ENCODE measurements at regions not wholly inside any gene's neighbourhood (a gene's known extent, or its start where the extent isn't known, plus 50 kb on each side); places are given as distances from the start of the nearest gene placed in this dataset.

DNA sequence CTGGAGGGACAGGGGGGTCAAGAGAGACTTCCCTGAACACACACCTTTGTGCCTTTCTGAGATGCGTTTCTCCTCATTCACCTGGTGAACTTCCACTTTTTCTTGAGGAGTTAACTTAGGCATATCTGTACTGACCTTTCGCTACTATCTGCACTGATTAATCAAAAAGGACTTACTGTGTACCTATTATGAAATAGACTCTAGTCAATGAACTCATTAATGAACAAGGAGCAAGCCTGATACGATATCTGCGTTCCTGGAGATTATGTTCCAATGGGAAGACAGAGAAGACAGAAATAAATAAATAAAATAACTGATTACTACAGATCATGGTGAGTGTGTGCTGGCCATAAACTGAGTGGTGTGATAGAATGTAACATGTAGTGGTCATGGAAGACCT is 157.2 kb upstream of the TBL1XR1 start:
- intact Hi-C loops (cut with DNase I) = no loop called here

DNA sequence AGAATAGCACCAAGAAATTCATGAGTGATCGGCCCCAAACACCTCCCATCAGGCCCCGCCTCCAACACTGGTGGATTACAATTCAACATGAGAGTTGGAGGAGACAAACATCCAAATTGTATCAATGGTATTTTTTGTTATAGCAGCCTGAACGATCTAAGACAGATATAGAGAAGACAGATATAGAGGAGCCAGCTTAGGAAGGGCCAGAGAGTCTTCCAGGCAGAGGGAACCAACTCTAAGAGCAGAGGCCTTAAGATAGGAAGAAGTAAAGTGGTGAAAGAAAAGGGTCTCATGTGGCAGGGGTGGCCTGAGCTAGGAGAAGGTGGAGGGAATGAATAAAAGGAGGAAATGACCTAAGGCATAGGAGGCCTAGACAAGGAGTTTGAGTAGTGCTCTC is 158.8 kb upstream of the TBL1XR1 start:
- intact Hi-C loops (cut with DNase I) = loop anchor here (5.0 kb wide), 2 partner anchors 64 to 309 kb away; no protein-coding TSS in a partner anchor
- peaks cover 65% of the 10 kb centered on the region for H3K4me1 ChIP-seq
- TF ChIP-seq, protein P1, sequence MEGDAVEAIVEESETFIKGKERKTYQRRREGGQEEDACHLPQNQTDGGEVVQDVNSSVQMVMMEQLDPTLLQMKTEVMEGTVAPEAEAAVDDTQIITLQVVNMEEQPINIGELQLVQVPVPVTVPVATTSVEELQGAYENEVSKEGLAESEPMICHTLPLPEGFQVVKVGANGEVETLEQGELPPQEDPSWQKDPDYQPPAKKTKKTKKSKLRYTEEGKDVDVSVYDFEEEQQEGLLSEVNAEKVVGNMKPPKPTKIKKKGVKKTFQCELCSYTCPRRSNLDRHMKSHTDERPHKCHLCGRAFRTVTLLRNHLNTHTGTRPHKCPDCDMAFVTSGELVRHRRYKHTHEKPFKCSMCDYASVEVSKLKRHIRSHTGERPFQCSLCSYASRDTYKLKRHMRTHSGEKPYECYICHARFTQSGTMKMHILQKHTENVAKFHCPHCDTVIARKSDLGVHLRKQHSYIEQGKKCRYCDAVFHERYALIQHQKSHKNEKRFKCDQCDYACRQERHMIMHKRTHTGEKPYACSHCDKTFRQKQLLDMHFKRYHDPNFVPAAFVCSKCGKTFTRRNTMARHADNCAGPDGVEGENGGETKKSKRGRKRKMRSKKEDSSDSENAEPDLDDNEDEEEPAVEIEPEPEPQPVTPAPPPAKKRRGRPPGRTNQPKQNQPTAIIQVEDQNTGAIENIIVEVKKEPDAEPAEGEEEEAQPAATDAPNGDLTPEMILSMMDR (IDR thresholded peaks at IDR 0.05) = no peak
- WGBS, 3 donors = 91 to 97% (median 93%) methylated on average over 3 of the region's 3 CpGs
- H3K27me3 ChIP-seq (ENCODE audit: insufficient read depth in 3 of 3, low read length in 2 of 3) = no peaks in the 10 kb centered on the region
- ATAC-seq = no peak
- H3K27ac ChIP-seq = peak overlapping the region; percentile 95
- H3K4me3 ChIP-seq = no peak overlapping the region
- H3K36me3 ChIP-seq (ENCODE audit: insufficient read depth in 1 of 2, low read depth in 1 of 2) = no peaks in the 10 kb centered on the region
- no peak for DNase-seq
- no peaks in the 10 kb centered on the region for H3K9me3 ChIP-seq

More for the DNA sequence above, 157.2 kb upstream of the TBL1XR1 start:
- Histone ChIP-seq H3K4me3 (no peak overlapping the region), H3K27me3 (ENCODE audit: insufficient read depth in 3 of 3, low read length in 2 of 3) (no peaks in the 10 kb centered on the region), H3K4me1 (peaks cover 59% of the 10 kb centered on the region), H3K27ac (no peak overlapping the region), H3K36me3 (ENCODE audit: insufficient read depth in 1 of 2, low read depth in 1 of 2) (no peaks in the 10 kb centered on the region), H3K9me3 (no peaks in the 10 kb centered on the region)
- DNase-seq (no peak), ATAC-seq (no peak)
- 86 to 99% (median 98%) methylated on average over 4 of the region's 4 CpGs for WGBS, 3 donors
- TF ChIP-seq, protein P1 (IDR thresholded peaks at IDR 0.05) = no peak

DNA sequence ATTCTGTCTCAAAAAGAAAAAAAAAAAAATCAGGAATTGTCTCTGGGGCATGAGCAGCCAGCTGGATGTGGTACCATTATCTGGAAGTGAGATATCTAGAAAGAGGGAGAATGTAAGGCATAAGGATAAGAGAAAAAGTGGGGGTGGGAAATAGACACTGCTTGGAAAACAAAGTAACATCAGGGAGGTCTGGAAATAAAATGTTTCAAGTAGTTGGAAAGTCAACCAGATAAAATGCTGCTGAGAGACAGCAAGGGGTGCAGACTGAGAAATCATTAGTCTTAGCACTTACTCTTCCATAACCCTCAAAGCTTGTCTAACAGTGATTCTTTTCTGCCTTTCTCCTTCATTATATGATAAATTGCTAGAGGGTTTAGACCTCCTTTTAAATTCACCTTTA is 159.7 kb upstream of the TBL1XR1 start:
- TF ChIP-seq, protein P1 (IDR thresholded peaks at IDR 0.05) = no peak
- no peaks in the 10 kb centered on the region for H3K9me3 ChIP-seq
- H3K4me1 ChIP-seq = peaks cover 61% of the 10 kb centered on the region
- intact Hi-C loops (cut with DNase I) = loop anchor here (5.0 kb wide), 2 partner anchors 65 to 310 kb away; no protein-coding TSS in a partner anchor
- no peak for DNase-seq
- no peaks in the 10 kb centered on the region for H3K36me3 ChIP-seq (ENCODE audit: insufficient read depth in 1 of 2, low read depth in 1 of 2)
- ATAC-seq = no peak
- H3K27me3 ChIP-seq (ENCODE audit: insufficient read depth in 3 of 3, low read length in 2 of 3) = no peaks in the 10 kb centered on the region
- no peak overlapping the region for H3K4me3 ChIP-seq
- H3K27ac ChIP-seq = peak overlapping the region; percentile 95

DNA sequence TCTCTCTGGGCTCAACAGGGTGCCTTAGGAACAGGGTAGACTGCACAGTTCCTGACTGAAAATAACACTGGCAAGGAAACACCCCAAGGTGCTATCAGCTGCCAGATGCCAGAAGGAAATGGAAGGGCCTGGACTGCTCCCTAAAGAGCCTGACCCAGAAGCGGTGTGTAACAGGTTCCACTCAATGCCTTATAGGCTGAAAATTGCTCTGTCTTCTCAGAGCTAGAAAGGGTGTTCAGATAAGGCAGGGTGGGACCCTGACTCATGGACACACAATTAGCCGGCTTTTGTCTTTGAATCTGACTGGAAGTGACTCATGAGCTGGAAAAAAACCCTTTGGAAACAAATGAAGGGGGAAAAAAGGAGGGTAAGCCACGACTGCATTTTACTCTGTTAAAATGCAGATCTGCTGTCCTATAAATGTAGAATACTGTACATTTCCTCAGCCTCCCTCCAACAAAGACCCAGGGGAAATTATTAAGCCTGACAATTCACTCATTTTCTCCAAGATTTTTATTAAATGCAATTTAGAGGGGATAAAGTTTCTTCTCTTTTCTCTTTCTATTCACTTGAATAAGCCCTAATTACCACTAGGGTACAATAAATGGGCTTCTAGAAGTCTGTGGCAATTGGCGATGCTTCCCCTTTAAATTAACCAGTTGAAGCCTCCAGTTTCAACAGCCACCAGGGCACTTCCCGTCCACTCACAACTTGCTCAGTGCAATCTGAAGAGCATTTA is 160.2 kb upstream of the TBL1XR1 start:
- intact Hi-C loops (cut with DNase I) = loop anchor here (2.0 to 5.0 kb wide), 3 partner anchors 13 to 310 kb away; no protein-coding TSS in a partner anchor
- no peaks in the 10 kb centered on the region for H3K36me3 ChIP-seq (ENCODE audit: insufficient read depth in 1 of 2, low read depth in 1 of 2)
- H3K9me3 ChIP-seq = no peaks in the 10 kb centered on the region
- no peak for DNase-seq
- H3K27me3 ChIP-seq (ENCODE audit: insufficient read depth in 3 of 3, low read length in 2 of 3) = no peaks in the 10 kb centered on the region
- ATAC-seq = peak; percentile 16 to 47 (median 34)
- 8 to 18% (median 9%) methylated on average over 5 of the region's 5 CpGs for WGBS, 3 donors
- H3K27ac ChIP-seq = peak overlapping the region; percentile 95
- TF ChIP-seq, protein P1 (IDR thresholded peaks at IDR 0.05) = no peak
- peak overlapping the region; percentile 60 for H3K4me3 ChIP-seq
- peaks cover 58% of the 10 kb centered on the region for H3K4me1 ChIP-seq
